Heart right ventricle (tissue), 16 donors: ENCODE measurements at regions not wholly inside any gene's neighbourhood (a gene's known extent, or its start where the extent isn't known, plus 50 kb on each side); places are given as distances from the start of the nearest gene placed in this dataset.

ENCODE experiments used
- ATAC-seq, 8 donors: fragments of 200-7000 bp; cut with Tn5 transposase; one replicate each; pipeline ENCODE4 v1.9.1; 2020; ENCODE audit warnings: mild to moderate bottlenecking in 8 of 8, moderate library complexity in 8 of 8, moderate number of reproducible peaks in 1 of 8
- DNase-seq, 2 donors: peaks; one replicate each; pipeline ENCODE4 v3.0.0-alpha.2; 2020
- H3K27ac ChIP-seq, 10 donors: fragments of 200-600 bp; sonication (generic) in 2 of 10; one replicate each; pipeline versions ENCODE4 v1.5.0 to v1.8.0; 2020 to 2022; ENCODE audit warnings: mild to moderate bottlenecking in 3 of 10
- H3K27me3 ChIP-seq, 7 donors: fragments of 200-600 bp; one replicate each; pipeline ENCODE4 v1.8.0; 2021 to 2022; ENCODE audit warnings: mild to moderate bottlenecking in 2 of 7
- H3K36me3 ChIP-seq, 9 donors: fragments of 200-600 bp; sonication (generic) in 1 of 9; one replicate each; pipeline versions ENCODE4 v1.5.0 to v1.8.0; 2020 to 2022; ENCODE audit warnings: mild to moderate bottlenecking in 2 of 9
- H3K4me1 ChIP-seq, 9 donors: fragments of 200-600 bp; sonication (generic) in 1 of 9; one replicate each; pipeline versions ENCODE4 v1.5.0 to v1.8.0; 2020 to 2022; ENCODE audit warnings: mild to moderate bottlenecking in 4 of 9
- H3K4me3 ChIP-seq, 10 donors: fragments of 200-600 bp; sonication (generic) in 2 of 10; one replicate each; pipeline versions ENCODE4 v1.5.0 to v1.8.0; 2020 to 2022; ENCODE audit warnings: mild to moderate bottlenecking in 7 of 10, moderate library complexity in 2 of 10
- H3K9me3 ChIP-seq, 11 donors: fragments of 200-600 bp in 10 of 11; sonication (generic) in 2 of 11; one replicate each; pipeline versions ENCODE4 v1.5.0 to v1.8.0; 2013 to 2022; ENCODE audit warnings: mild to moderate bottlenecking in 2 of 11, control low read depth in 1 of 11, moderate library complexity in 1 of 11
- WGBS, 2 donors: extraction: QIAGEN DNeasy Blood & Tissue Kit; methylation state at CpG; one replicate each; pipeline ENCODE4 v1.1.7; 2013; ENCODE audit warnings: inconsistent platforms in 1 of 2; 5-methylcytosine and 5-hydroxymethylcytosine counted together
- intact Hi-C, 10 donors: fragments of 100-400 bp; cut with DNase I; formaldehyde crosslinking; loops; one replicate each; pipeline versions ENCODE4 v1.11.1 to v1.14.2; 2022
- TF ChIP-seq, protein P1 (sequence below), 9 donors: fragments of 200-600 bp; sonication (generic) in 2 of 9; IDR thresholded peaks; one replicate each; pipeline versions ENCODE4 v1.5.0 to v1.8.0; 2021 to 2022; ENCODE audit warnings: antibody characterized with exemption in 9 of 9, mild to moderate bottlenecking in 5 of 9, moderate library complexity in 1 of 9
- donor health status: Arrhythmogenic right ventricular cardiomyopathy.
- donor health status: ischemic (EF 13 %, LVEDD 7.1; RV severe dilation, severe dysfunction).
- donor health status: healthy with polysubstance abuse.
- donor health status: DM: no; HTN: yes; CAD: no.
- donor health status: DM: no; HTN: no; CAD: no.
- donor health status: ischemic (EF 25% LVEDD 6.9; RV normal size, moderate dysfunction).
- donor health status: ischemic (EF 25% LVEDD 5.7; RV mildly dilated, moderate dysfunction).
- donor health status: healthy.
- donor health status: DM: yes; HTN: yes; CAD: no.
- donor health status: Ischemic cardiomyopathy.
- donor health status: ischemic (EF 35%, LVEDD 5.7; RV mildly dilated, moderate dysfunction).
- donor health status: nonischemic (EF 11% LVEDD 7.7; RV severe dilation, severe dysfunction).
- donor health status: DM: yes; HTN: yes; CAD: no.
- donor health status: PGD.
- donor health status: ischemic (EF 29% LVEDD 5.4; RV normal size, mild dysfunction).
- donor health status: nonischemic (EF 23%, LVEDD 6.1; RV moderate dilation, normal function).

DNA sequence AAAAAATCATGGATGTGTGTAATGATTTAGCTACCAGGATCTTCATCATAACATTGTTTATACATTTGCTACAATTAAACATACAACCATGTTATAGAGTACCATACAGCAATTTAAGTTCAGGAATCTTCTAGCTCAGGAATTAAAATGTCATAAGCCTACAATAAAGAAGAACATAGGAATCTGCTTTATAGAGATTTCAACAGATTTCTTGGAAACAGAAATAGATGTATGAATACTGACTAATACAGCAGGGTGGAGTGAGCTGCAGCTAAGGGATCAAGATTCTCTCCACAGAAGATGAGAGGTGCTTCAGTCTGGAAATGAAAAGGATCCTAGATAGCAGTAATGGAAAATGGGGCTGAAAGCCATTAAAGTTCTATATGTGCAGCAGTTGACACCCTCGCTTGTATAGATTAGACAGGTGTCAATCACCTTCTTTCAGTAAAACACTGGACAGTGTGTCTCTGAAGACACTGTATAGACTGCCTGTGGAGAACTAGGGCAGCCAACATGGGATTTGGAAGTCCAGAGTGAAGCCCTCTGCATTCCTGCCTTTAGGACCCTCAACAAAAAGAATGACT is 73.9 kb downstream of the DNTTIP2 start:
- H3K27me3 ChIP-seq = no peaks in the 10 kb centered on the region
- DNase-seq (no peak), ATAC-seq (no peak)
- peaks cover 0 to 21% (median 13%) of the 10 kb centered on the region in 9 donors for H3K4me1 ChIP-seq
- WGBS, 2 donors = 96% methylated on average over 1 of the region's 1 CpG
- H3K9me3 ChIP-seq = peaks cover 0 to 21% (median 6%) of the 10 kb centered on the region in 11 donors
- TF ChIP-seq, protein P1, sequence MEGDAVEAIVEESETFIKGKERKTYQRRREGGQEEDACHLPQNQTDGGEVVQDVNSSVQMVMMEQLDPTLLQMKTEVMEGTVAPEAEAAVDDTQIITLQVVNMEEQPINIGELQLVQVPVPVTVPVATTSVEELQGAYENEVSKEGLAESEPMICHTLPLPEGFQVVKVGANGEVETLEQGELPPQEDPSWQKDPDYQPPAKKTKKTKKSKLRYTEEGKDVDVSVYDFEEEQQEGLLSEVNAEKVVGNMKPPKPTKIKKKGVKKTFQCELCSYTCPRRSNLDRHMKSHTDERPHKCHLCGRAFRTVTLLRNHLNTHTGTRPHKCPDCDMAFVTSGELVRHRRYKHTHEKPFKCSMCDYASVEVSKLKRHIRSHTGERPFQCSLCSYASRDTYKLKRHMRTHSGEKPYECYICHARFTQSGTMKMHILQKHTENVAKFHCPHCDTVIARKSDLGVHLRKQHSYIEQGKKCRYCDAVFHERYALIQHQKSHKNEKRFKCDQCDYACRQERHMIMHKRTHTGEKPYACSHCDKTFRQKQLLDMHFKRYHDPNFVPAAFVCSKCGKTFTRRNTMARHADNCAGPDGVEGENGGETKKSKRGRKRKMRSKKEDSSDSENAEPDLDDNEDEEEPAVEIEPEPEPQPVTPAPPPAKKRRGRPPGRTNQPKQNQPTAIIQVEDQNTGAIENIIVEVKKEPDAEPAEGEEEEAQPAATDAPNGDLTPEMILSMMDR (IDR thresholded peaks at IDR 0.05) = no peak
- no peak overlapping the region for H3K4me3 ChIP-seq
- H3K27ac ChIP-seq = peak overlapping the region in 7 of 10 donors; percentile 13 to 60 (median 46)
- intact Hi-C loops = loop anchor here in 1 of 10 donors (5.0 kb wide), 1 partner anchor 37 kb away; no protein-coding TSS in a partner anchor
- no peaks in the 10 kb centered on the region for H3K36me3 ChIP-seq

DNA sequence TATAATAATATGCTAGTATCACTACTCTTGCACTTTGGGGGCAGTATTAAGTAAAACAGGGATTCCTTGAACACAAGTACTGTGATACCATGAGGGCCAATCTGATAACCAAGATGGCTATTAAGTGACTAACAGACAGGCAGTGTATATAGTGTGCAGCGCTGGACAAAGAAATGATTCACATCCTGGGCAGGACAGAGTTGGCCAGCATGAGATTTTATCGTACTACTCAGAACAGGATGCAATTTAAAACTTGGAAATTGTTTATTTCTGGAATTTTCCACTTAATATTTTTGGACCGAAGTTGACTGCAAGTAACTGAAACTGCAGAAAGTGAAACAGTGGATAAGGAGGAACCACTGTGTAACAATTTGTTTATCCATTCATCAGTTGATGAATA is 74.6 kb downstream of the DNTTIP2 start:
- ATAC-seq = peak; percentile 91 to 98 (median 94)
- H3K27me3 ChIP-seq = no peaks in the 10 kb centered on the region
- H3K36me3 ChIP-seq = no peaks in the 10 kb centered on the region
- peaks cover 0 to 21% (median 6%) of the 10 kb centered on the region in 11 donors for H3K9me3 ChIP-seq
- WGBS, 2 donors = 37 to 51% methylated on average over 3 of the region's 3 CpGs
- no peak overlapping the region for H3K4me3 ChIP-seq
- TF ChIP-seq, protein P1 (IDR thresholded peaks at IDR 0.05) = no peak
- intact Hi-C loops = loop anchor here in 1 of 10 donors (5.0 kb wide), 1 partner anchor 82 kb away; no protein-coding TSS in a partner anchor
- peak overlapping the region in 7 of 10 donors; percentile 13 to 60 (median 46) for H3K27ac ChIP-seq
- peak in 1 of 2 donors; percentile 23 for DNase-seq
- H3K4me1 ChIP-seq = peaks cover 0 to 21% (median 13%) of the 10 kb centered on the region in 9 donors

DNA sequence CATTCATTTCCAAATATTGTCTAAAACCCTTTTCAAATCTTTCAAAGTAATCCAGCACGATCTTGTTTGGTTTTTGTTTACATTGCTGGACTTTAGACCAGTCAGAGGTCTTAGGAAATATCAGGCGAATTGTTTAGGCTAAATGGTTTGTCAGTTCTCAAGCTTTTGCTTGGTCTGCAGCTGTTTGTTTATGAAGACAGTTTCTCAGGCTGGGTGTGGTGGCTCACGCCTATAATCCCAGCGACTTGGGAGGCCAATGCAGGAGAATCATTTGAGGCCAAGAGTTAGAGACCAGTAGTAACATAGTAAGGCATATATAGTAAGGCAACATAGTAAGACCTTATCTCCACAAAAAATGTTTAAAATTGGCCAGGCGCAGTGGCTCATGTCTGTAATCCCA is 77.5 kb downstream of the DNTTIP2 start:
- WGBS, 2 donors = 96% methylated on average over 5 of the region's 5 CpGs
- TF ChIP-seq, protein P1 (IDR thresholded peaks at IDR 0.05) = no peak
- H3K9me3 ChIP-seq = no peaks in the 10 kb centered on the region
- intact Hi-C loops = loop anchor here in 1 of 10 donors (5.0 kb wide), 1 partner anchor 79 kb away; no protein-coding TSS in a partner anchor
- no peak for ATAC-seq
- no peak overlapping the region for H3K27ac ChIP-seq
- no peaks in the 10 kb centered on the region for H3K36me3 ChIP-seq
- H3K4me1 ChIP-seq = peaks cover 0 to 33% (median 22%) of the 10 kb centered on the region in 9 donors
- no peaks in the 10 kb centered on the region for H3K27me3 ChIP-seq
- no peak for DNase-seq
- H3K4me3 ChIP-seq = no peak overlapping the region

DNA sequence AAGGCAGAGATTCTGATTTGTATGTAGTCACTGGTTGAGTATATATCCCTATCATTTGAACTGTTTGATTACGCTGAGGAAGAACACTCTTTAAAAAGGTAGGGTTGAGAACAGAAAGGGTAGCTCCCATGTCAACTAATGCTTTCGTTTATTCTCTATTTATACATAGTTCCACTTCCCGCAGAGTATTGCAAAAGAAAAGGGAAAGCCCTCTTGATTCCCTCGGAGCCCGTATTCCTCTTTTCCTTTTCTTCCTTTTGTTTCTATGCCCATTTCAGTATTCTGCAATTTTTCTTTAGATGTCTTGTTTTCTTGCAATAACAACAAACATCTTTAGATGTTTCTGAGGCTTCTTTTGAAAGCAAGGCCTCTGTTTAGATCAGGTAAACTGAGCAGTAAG is 78.2 kb downstream of the DNTTIP2 start:
- Histone ChIP-seq H3K4me1 (peaks cover 0 to 33% (median 22%) of the 10 kb centered on the region in 9 donors), H3K4me3 (no peak overlapping the region), H3K9me3 (no peaks in the 10 kb centered on the region), H3K36me3 (no peaks in the 10 kb centered on the region), H3K27ac (no peak overlapping the region), H3K27me3 (no peaks in the 10 kb centered on the region)
- 94 to 98% methylated on average over 5 of the region's 5 CpGs for WGBS, 2 donors
- no peak for DNase-seq
- ATAC-seq = no peak
- TF ChIP-seq, protein P1 (IDR thresholded peaks at IDR 0.05) = no peak
- intact Hi-C loops = loop anchor here in 1 of 10 donors (5.0 kb wide), 1 partner anchor 79 kb away; no protein-coding TSS in a partner anchor
